ENCODE measurements at regions not wholly inside any gene's neighbourhood (a gene's known extent, or its start where the extent isn't known, plus 50 kb on each side); places are given as distances from the start of the nearest gene placed in this dataset.

- TF ChIP-seq CTCF (IDR thresholded peaks at IDR 0.05) (no peak), EZH2 (IDR thresholded peaks at IDR 0.05; ENCODE audit: borderline replicate concordance, insufficient read depth, low read depth, low read length, poor library complexity, severe bottlenecking) (no peak)
These were observed 1879.3 kb upstream of the WWC1 start for GRCh38 chr5:166412191-166412590.
